Mesothelial cell of epicardium (in vitro differentiated cells): ENCODE measurements at regions not wholly inside any gene's neighbourhood (a gene's known extent, or its start where the extent isn't known, plus 50 kb on each side); places are given as distances from the start of the nearest gene placed in this dataset.

ENCODE experiments used
- DNase-seq, 2 experiments: peaks; one replicate each; pipeline ENCODE4 v3.0.0; 2021; ENCODE audit warnings: low spot score in 2 of 2; ENCODE audit not compliant: unreplicated experiment in 2 of 2
- H3K27ac Mint-ChIP-seq: 2 replicates; pipeline ENCODE4 v1.8.0; 2021; ENCODE audit warnings: mixed read lengths
- H3K27me3 Mint-ChIP-seq: 2 replicates; pipeline ENCODE4 v1.8.0; 2021; ENCODE audit warnings: low read depth, mixed read lengths
- H3K36me3 Mint-ChIP-seq: 2 replicates; pipeline ENCODE4 v1.8.0; 2021; ENCODE audit warnings: mixed read lengths
- H3K4me1 Mint-ChIP-seq: 2 replicates; pipeline ENCODE4 v1.8.0; 2021; ENCODE audit warnings: mixed read lengths
- H3K4me3 Mint-ChIP-seq: 2 replicates; pipeline ENCODE4 v1.8.0; 2021; ENCODE audit warnings: mild to moderate bottlenecking, moderate library complexity, mixed read lengths
- H3K9me3 Mint-ChIP-seq: 2 replicates; pipeline ENCODE4 v1.8.0; 2021; ENCODE audit warnings: mixed read lengths
- TF ChIP-seq, protein P1 (sequence below): fragments of 200-600 bp; sonication (generic); IDR thresholded peaks from one replicate; pipeline ENCODE4 v1.5.0; 2021; ENCODE audit warnings: antibody characterized with exemption; ENCODE audit not compliant: unreplicated experiment

DNA sequence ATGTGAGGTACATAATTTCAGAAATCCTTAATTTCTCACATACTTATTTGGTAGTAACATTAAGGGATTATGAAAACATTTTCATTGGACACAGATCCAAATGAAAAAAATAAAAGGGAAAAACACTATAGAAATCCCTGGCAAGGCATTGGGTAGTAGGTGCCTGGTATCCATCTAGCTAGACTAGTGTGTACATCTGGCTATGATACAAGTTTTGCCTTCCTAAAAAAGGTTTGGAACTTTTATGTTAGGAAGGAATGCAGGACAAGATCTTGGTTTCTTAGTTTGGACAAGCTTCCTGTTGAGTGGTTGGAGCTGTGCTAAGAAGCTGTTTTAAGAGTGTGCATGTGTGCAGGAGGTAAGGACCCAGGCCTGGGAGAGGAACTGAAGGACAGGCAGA lies 252.3 kb upstream of the GLI3 start:
- no peaks in the 10 kb centered on the region for H3K9me3 Mint-ChIP-seq
- DNase-seq: no peak
- peaks cover 13% of the 10 kb centered on the region for H3K4me1 Mint-ChIP-seq
- H3K27me3 Mint-ChIP-seq: peaks cover 2% of the 10 kb centered on the region
- no peaks in the 10 kb centered on the region for H3K36me3 Mint-ChIP-seq
- TF ChIP-seq, protein P1, sequence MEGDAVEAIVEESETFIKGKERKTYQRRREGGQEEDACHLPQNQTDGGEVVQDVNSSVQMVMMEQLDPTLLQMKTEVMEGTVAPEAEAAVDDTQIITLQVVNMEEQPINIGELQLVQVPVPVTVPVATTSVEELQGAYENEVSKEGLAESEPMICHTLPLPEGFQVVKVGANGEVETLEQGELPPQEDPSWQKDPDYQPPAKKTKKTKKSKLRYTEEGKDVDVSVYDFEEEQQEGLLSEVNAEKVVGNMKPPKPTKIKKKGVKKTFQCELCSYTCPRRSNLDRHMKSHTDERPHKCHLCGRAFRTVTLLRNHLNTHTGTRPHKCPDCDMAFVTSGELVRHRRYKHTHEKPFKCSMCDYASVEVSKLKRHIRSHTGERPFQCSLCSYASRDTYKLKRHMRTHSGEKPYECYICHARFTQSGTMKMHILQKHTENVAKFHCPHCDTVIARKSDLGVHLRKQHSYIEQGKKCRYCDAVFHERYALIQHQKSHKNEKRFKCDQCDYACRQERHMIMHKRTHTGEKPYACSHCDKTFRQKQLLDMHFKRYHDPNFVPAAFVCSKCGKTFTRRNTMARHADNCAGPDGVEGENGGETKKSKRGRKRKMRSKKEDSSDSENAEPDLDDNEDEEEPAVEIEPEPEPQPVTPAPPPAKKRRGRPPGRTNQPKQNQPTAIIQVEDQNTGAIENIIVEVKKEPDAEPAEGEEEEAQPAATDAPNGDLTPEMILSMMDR: no peak
- no peak overlapping the region for H3K27ac Mint-ChIP-seq
- H3K4me3 Mint-ChIP-seq: no peak overlapping the region

DNA sequence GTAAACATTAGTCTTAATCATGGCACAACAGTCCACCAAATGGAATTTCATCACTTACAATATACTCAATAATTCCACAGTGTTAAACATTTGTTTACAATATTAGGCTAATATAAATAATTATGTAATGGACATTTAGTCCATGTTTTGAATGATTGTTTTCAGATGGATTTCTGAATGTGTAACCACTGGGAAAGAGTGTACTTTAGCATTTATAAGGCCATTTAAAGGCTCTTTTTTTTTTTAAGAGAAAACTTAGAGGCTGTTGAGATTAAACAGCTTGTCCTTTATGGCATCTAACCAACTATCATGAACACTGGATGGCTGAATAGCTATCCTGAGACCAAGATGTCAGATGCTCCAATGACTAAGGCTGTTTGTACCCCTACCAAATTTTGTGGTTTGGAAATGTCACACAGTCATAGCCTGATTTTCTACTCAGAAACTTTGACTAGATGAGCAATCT lies 248.3 kb upstream of the GLI3 start:
- Mint-ChIP-seq H3K36me3 (no peaks in the 10 kb centered on the region), H3K9me3 (no peaks in the 10 kb centered on the region), H3K4me1 (peaks cover 8% of the 10 kb centered on the region), H3K27me3 (peaks cover 2% of the 10 kb centered on the region), H3K4me3 (no peak overlapping the region), H3K27ac (no peak overlapping the region)
- TF ChIP-seq, protein P1: no peak
- no peak for DNase-seq

DNA sequence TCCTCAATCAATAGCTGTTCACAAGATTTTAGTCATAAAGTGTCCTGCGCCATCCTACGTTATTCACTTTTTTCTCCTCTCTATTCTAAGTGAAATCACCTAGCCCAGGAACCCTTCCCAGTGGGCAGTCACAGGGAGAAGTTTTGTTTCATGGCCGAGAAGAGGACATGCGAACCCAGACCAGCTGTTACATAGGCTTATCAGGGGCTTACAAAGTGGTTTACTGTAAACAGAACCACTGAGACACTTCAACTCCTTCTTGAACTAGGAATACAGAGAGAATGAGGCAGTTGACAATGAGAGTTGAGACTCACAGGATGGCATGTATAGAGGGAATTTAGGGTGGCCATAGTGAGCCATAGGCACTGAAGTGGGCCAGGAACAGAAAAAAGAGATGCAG lies 246.9 kb upstream of the GLI3 start:
- Mint-ChIP-seq H3K27ac (no peak overlapping the region), H3K27me3 (no peaks in the 10 kb centered on the region), H3K4me3 (no peak overlapping the region), H3K4me1 (peaks cover 21% of the 10 kb centered on the region), H3K36me3 (no peaks in the 10 kb centered on the region), H3K9me3 (no peaks in the 10 kb centered on the region)
- TF ChIP-seq, protein P1: no peak
- no peak for DNase-seq

DNA sequence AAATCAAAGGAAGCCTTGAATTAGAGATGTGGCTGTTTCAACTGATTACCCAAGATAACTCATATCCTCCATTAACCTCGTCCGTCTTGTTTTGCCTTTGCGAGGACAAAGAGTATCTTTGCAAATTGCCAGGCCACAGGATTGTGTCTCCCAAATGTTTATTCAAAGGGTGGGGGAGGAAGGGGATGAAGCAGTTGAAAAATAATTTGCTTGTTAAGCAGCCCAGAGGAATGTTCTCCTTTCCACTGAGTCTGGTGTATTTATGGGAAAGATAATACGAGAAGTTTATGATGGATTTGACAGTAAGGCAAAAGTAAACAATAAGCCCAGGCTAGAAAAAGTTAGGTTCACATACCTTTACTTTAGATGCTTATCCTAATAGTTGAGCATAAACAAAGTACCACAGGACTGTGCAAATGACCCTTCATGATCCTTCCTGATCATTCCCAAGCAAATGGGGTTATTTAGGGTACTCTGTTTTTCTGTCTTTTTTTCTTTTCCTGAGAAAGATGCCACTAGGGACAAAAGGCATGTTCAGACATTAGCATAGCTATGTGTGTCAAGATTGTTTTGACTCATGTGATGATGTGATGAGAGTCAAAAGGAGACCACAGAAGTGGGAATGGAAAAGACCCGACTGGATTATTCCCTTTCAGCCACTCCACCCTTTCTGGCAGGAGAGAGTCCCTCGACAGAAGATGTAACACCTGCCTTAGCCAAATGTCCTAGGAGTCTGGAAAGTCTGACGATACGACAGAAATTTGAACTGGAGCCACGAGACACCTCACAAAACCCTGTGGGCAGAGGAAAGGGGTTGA lies 243.0 kb upstream of the GLI3 start:
- TF ChIP-seq, protein P1: no peak
- Mint-ChIP-seq H3K4me3 (no peak overlapping the region), H3K27me3 (peaks cover 1% of the 10 kb centered on the region), H3K36me3 (no peaks in the 10 kb centered on the region), H3K27ac (peak overlapping the region; percentile 79), H3K4me1 (peaks cover 21% of the 10 kb centered on the region), H3K9me3 (peaks cover 8% of the 10 kb centered on the region)
- DNase-seq: no peak

DNA sequence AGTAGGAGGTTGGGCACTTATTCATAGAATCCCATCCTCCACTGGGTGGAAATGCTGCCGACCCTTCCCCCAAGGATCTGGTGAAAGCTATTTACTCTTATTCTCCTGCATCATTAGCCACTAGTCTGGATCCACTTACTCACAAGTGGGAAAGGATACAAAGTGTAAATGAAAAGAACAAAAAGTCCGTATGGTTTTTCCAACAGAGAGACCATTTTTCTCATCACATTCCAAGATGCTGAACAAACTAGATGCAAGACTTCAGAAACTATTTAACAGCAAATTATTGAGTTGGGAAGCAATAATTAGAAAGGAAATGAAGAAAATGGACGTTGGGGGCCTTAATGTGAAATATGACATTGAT lies 242.4 kb upstream of the GLI3 start:
- no peak for DNase-seq
- no peaks in the 10 kb centered on the region for H3K36me3 Mint-ChIP-seq
- peaks cover 8% of the 10 kb centered on the region for H3K9me3 Mint-ChIP-seq
- TF ChIP-seq, protein P1: no peak
- H3K27me3 Mint-ChIP-seq: peaks cover 1% of the 10 kb centered on the region
- H3K4me3 Mint-ChIP-seq: no peak overlapping the region
- peaks cover 21% of the 10 kb centered on the region for H3K4me1 Mint-ChIP-seq
- peak overlapping the region; percentile 66 for H3K27ac Mint-ChIP-seq
